Liver (tissue), 3 donors: ENCODE measurements at regions not wholly inside any gene's neighbourhood (a gene's known extent, or its start where the extent isn't known, plus 50 kb on each side); places are given as distances from the start of the nearest gene placed in this dataset.

Experiments
- NR2F2 ChIP-seq: IDR thresholded peaks from 2 replicates; pipeline ENCODE4 v1.6.1; 2016; ENCODE audit warnings: antibody characterized with exemption
- YY1 ChIP-seq: IDR thresholded peaks from 2 replicates; pipeline ENCODE4 v1.6.1; 2016; ENCODE audit warnings: antibody characterized with exemption, mild to moderate bottlenecking
- TF ChIP-seq, protein P1 (sequence below): IDR thresholded peaks from 2 replicates; pipeline ENCODE4 v1.6.1; 2016; ENCODE audit warnings: antibody characterized with exemption
- TF ChIP-seq, protein P2 (sequence below): fragments of 150-350 bp; IDR thresholded peaks from 2 replicates; pipeline ENCODE4 v1.5.1; 2017; ENCODE audit warnings: improper control_type of control experiment, low read depth, low read length; ENCODE audit not compliant: missing input control
- donor health status: healthy.
- donor health status: healthy.

DNA sequence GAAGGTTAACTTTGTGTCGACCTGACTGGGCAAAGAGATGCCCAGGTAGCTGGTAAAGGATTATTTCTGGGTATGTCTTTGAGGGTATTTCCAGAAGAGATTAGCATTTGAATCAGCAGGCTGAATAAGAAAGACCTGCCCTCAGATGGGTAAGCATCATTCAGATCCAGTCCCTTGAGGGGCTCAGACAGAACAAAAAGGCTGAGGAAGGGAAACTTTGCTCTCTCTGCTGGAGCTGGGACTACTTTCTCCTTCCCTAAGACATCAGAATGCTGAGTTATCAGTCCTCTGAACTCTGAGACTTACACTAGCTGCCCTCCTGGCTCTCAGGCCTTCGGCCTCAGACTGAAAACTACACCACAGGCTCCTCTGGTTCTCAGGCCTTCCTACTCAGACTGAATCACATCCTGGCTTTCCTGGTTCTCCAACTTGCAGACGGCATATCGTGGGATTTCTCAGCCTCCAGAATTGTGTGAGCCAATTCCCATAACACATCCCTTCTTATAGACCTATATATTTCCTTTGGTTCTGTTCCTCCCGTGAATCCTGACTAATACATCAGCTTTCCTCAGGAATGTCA lies 982.9 kb downstream of the TUSC7 start:
- TF ChIP-seq, protein P1, sequence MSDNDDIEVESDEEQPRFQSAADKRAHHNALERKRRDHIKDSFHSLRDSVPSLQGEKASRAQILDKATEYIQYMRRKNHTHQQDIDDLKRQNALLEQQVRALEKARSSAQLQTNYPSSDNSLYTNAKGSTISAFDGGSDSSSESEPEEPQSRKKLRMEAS, result no peak
- TF ChIP-seq, protein P2, sequence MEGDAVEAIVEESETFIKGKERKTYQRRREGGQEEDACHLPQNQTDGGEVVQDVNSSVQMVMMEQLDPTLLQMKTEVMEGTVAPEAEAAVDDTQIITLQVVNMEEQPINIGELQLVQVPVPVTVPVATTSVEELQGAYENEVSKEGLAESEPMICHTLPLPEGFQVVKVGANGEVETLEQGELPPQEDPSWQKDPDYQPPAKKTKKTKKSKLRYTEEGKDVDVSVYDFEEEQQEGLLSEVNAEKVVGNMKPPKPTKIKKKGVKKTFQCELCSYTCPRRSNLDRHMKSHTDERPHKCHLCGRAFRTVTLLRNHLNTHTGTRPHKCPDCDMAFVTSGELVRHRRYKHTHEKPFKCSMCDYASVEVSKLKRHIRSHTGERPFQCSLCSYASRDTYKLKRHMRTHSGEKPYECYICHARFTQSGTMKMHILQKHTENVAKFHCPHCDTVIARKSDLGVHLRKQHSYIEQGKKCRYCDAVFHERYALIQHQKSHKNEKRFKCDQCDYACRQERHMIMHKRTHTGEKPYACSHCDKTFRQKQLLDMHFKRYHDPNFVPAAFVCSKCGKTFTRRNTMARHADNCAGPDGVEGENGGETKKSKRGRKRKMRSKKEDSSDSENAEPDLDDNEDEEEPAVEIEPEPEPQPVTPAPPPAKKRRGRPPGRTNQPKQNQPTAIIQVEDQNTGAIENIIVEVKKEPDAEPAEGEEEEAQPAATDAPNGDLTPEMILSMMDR, result no peak
- TF ChIP-seq NR2F2 (no peak), YY1 (no peak)
